Stimulated activated CD4-positive, alpha-beta T cell treated with anti-CD3 and anti-CD28 coated beads, Interleukin-4, amount 100 ng/mL, for 48 hours (primary cell): ENCODE measurements at regions not wholly inside any gene's neighbourhood (a gene's known extent, or its start where the extent isn't known, plus 50 kb on each side); places are given as distances from the start of the nearest gene placed in this dataset.
"Not testable (repeated sequence)": the region's sequence is repeated elsewhere in the genome, so short reads cannot be mapped to it uniquely, and the experiment has no call there.

ENCODE experiments used
- DNase-seq, 2 donors: peaks; one replicate each; pipeline ENCODE4 v3.0.0-alpha.2; 2020; ENCODE audit warnings: low read depth in 2 of 2

- DNase-seq, result no peak
Observed at GRCh38 chr17:77796176-77796860, 162.2 kb upstream of the TNRC6C start.

DNA sequence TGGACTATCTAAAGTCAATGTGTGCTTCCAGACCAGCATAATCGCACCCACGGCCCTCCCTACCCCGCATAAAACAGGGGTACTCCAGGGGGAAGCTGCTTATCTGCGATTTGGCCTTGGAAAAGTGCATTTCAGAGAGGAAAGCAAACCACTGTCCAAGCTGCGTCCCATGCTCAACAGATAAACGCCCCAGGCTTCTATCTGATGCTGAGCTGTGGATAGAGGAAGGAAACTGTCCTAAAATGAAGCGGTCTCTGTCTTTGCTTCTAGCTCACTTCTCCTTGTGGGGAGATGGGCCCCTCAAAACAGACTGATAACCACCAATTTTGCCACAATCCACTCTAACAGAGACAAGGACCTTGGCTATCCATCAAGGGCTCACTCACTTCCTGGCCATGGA is 160.5 kb upstream of the TNRC6C start:
- no peak for DNase-seq

- no peak for DNase-seq
Observed at GRCh38 chr17:77798481-77798880, 160.0 kb upstream of the TNRC6C start.

DNA sequence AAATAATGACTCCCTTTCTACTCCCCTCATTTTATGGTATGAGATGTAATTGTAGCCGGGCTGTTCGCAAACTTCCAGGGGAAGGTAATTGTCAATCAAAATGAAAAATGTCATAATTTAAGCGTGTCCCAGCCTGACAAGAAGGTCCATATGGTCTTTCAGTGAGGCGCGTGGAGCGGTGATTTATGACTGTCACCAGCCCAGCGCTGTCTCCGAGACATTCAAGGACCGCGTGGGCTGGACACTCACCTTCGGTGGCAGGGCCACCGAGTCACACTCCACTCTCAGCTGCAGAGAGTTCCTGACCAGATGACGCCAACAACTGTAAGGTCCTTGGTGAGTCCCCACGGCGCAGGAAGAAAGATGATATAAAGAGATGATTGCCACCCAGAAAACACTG is 157.7 kb upstream of the TNRC6C start:
- no peak for DNase-seq

GRCh38 chr17:77801545-77802332 is 156.8 kb upstream of the TNRC6C start:
- DNase-seq, result no peak

GRCh38 chr17:77802333-77802615 is 156.2 kb upstream of the TNRC6C start:
- DNase-seq, result no peak

DNA sequence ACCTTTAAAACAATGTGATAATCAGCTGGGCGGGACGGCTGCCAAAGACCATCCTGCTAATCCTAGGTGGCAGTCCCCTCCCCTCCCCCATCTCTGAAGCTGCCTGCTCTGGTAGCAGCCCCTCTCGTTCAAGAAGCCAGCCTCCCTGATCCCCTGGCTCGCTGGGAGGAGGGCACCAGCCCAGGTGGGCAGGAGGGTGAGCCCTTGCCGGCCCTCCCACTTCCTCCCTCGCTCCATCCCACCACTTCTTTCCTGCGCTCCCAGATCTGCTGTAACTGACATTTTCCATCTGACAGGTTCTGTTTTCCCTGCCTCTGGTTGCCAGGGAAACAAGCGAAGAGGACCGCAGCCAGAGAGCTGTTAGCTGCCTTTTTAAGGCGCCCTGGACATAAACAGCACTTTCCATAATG is 155.7 kb upstream of the TNRC6C start:
- DNase-seq, result no peak

GRCh38 chr17:77803726-77804125 is 154.8 kb upstream of the TNRC6C start:
- no peak for DNase-seq

DNA sequence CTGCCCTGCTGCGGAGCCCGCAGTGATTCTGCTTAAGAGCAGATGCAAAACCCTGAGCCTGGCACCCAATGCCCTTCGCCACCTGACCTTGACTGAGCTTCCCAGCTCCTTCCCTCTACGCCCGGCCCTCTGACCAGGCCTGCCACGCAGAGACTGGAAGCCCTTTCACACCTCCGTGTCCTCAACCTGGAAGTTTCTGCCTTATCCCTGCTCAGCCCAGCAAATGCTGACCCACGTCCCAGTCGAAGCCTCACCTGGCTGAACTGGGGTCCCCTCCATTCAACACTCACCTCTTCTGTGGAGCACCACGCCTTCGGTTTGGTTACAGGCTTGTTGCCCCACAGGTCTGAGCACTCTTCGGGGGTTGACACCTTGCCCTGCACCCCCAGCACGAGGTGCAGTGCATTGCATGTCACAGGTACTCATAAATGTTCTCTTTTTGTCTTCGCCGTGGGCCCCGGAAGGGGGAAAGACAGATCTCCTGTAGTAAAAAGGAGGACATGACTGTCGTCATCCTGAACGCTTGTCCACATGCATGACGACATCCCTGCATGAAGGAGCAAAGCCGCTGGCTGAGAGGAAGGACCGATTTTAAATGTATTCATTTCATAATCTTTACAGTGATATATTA is 153.6 kb upstream of the TNRC6C start:
- no peak for DNase-seq

DNA sequence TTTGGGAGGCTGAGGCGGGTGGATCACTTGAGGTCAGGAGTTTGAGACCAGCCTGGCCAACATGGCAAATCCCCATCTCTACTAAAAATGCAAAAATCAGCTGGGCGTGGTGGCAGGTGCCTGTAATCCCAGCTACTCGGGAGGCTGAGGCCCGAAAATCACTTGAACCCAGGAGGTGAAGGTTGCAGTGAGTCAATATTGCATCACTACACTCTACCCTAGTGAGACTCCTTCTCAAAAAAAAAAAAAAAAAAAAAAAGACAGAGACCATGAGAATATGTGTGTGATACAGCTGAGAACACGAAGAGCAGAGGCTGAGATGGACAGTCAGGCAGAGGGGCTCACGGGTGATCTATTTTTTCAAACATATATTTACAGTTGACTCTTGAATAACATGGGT is 152.5 kb upstream of the TNRC6C start:
- DNase-seq, result not testable (repeated sequence)

DNA sequence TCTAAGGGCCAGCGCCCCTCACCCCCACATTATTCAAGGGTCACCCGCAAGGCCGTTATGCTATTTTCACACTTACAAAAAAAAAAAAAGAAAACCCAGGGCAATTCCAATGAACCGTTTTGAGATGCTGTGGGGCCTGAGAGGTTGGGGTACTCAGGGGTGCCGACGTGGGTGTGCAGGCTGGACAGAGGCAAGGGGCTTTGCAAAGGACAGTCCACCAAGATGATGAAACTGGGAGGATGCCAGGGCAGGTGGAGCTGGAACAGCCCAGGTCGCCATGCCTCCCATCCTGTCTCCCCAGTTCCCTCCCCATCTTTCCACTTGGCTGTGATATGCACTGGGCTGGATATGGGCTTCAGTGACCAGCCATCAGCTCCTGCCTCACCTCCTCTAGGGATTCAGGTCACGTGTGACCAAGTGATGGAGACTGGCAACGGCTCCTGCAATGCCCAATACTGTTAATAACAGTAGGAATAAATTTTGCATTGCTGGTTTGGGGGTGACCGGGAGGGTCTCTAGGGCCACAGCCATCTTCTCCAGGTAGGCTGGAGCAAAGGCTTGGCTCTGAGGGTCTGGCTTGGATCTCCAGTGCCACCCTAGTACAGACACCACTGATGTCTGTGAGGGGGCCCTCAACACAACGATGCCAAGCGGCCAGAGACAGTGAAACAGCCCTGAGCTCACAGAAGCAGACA is 151.3 kb upstream of the TNRC6C start:
- DNase-seq, result no peak

DNA sequence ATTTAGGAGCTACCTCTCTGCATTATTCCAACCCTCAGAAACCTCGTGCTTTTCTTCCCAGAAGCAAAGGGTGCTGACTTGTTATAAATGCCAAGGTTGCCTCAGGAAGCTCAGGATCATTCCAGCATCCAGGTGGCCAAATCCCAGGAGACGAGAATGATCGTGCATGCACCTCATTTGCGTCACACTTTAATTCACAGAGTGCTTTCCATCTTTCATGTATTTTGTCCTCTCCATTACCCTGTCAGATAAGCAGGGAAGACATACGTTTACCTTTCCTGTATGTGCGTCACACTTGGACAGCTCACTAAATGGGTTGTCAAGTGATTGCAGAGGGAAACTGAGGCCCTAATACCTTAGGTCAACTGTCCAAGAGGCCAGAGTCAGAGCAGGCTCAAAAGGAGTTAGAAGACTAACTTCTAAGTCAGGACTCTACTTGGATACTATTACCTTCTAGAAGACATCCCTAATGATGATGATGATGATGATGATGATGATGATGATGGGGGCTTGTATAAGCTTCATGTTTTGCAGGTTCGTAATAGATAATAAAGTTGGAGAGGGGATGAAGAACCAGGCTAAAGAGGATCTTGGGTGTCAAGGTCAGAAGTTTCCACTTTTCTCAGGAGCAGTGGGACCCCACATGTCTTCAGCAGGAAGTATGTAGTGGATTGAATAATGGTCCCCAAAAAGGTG is 150.6 kb upstream of the TNRC6C start:
- DNase-seq, result no peak

DNA sequence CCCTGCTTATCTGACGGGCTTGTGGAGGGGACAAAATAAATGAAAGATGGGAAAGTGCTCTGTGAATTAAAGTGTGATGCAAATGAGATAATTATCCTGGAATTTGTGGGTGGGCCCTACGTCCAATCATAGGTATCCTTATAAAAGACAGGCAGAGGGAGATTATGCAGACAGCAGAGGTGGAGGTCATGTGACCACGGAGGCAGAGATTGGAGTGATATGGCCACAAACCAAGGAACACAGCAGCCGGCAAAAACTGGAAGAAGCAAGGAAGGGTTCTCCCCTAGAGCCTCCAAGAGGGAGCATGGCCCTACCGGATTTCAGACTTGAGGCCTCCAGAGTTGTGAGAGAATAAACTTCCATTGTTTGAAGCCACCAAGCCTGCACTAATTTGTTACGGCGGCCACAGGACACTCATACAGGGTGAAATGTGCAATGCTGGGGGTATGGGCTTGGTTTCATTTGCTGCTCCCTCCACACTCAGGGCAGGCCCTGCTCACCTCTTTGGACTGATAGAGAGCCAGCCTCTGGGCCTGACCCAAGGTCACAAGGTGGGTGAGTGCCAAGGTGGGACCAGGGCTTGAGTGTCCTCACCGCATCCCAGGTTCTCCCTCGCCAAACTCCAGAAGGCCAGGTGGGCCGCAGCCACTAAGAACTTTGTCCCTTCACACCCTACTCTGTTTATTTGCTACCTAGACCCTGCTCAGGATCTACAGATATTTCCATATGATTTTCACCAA is 149.6 kb upstream of the TNRC6C start:
- DNase-seq, result no peak

DNA sequence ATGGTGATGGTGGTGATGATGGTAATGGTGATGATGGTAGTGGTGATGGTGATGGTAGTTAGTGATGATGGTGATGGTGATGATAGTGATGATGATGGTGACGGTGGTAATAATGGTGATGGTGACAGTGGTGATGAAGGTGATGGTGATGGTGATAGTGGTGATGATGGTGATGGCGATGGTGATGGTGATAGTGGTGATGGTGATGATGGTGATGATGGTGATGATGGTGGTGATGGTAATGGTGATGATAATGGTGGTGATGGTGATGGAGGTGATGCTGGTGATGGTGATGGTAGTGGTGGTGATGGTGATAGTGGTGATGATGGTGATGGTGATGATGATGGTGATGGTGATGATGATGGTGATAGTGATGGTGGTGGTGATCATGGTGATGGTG is 148.7 kb upstream of the TNRC6C start:
- DNase-seq, result no peak

DNA sequence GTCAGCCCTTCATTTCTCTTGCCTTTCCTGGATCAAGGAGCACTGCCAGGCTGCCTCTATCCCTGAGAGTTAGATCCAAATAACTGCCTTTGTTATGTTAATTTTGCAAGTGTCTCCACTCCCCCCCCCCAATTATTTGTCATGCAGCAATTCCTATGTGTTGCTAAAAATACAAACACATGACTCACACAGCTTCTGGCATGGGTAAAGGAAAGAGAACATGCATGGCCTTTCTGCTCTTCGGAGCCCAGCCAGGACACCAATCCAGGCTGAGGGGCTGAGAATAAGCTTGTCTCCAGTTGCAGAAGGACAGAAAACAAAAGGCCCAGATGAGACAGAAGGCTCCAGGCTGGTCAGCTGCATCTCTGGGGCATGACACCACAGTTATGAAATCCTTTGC is 148.0 kb upstream of the TNRC6C start:
- no peak for DNase-seq

- DNase-seq, result no peak
Observed at GRCh38 chr17:77811521-77811920, 147.0 kb upstream of the TNRC6C start.

DNA sequence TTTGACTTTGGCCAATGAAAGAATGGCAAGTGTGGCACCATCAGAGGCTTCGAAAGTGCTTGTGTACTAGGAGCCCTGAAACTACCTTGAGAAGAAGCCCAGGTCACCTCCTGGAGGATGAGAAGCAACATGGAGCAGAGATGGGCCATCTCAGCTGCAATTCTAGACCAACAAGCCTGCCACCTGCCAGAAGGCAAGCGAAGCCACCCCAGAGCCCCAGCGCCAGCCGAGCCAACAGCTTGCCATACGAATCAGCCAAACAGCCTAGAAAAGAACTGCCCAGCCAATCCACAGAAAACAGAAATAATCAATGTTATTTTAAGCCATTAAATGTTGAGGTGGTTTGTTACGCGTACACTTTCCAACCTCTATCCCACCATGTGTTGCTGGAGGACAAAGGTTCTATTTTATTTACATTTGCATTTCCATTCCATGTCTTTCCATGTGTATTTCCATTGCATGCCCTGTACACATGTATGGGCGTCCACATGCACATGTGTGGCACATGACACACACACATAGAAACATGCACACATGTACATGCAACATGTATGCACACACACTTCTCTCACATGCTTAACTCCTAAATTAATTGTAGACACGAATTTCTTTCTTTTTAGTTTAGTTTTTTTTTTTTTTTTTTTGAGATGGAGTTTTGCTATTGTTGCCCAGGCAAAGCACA is 144.3 kb upstream of the TNRC6C start:
- no peak for DNase-seq

DNA sequence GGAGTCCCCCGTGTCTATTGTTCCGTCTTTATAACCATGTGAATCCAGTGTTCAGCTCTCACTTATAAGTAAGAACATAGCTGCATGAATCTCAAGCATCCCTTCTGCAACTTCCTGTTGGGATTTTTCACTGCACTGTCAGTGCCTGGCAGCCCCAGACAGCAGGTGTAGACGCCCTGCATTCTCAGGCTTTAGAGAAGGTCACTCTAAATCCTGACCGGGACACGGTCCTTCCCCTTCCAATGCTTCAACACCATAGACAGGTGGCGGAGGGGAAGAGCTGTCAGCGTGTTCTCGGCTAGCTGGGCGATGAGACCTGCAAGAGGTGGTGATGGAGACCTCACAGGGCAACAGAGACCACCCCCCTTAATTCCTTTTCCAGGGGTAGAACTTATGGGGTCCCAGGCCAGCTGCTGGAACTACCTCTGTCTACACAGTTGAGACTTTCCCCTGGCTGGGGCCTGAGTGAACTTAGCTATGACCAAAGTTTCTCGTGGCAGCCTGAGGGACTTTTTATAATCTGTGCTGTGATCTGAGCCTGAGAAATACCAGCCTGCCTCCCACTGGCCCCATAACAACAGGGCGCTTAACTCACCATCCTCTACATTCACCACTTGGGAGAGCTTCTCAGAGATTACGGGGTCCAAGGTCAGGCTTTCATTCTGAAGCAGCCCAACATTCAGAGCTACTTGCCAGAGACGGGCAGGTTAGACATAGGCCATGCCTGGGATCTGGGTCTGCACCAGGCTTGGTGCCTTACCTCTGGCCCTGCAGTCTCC is 143.2 kb upstream of the TNRC6C start:
- DNase-seq, result no peak

DNA sequence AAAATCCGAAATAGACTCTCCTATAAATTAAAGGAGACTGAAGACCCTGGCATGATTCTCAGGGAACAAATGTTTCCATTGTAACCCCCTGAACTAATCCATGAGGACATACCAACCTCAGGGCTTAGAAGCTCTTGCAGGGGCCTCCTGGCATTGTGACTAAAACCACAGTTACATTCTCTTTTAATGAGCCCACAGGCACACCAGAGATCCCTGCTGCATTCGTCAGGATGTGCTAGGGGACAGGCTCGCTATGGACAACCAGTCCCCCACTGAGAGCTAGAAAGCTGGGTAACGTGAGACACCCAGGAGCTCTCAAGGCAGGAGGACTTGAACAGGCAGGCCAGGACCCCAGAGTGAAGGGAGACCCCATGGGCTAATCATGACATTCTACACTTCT is 140.6 kb upstream of the TNRC6C start:
- no peak for DNase-seq

DNA sequence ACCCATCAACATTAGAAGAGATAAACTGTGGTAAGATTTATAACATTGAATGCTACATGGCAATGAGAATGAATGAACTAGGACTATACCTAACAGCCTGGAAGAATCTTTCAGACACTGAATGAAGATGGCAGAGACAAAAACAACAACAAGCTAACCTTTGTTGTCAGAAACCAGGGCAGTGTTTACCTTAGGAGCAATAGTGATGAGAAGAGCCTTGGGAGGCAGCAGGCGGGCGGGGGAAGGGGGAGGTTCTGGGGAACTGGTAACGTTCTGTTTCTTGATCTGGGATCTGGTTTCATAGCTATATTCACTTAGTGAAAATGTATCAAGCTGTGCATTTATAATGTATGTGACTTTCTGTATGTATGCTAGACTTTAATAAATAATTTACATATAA is 139.0 kb upstream of the TNRC6C start:
- DNase-seq, result no peak
